ENCODE measurements at regions not wholly inside any gene's neighbourhood (a gene's known extent, or its start where the extent isn't known, plus 50 kb on each side); places are given as distances from the start of the nearest gene placed in this dataset.

DNA sequence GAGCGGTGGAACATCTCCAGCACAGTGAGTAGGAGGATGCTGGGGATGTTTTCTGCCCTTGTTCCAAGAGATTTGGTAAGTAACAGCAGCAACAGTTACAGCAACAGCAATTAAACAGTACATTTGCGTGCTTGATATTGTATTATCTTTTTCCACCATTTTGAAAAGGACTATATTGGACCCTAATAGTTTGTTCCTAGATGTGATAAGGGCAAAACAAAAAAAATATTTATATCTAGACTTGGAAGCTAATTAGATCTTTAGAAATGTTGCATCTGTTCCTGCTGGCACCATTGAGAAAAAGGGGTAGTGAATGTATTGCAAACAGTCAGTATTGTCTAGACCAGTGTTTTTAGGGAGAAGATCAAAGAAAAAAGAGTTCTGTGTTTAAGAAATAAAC lies 759.9 kb downstream of the JRKL start:
- intact Hi-C loops (cut with micrococcal nuclease), result no loop called here
- in situ Hi-C loops (cut with MboI; ENCODE audit: low sequenced_read_pairs), result no loop called here
- no CpG with 5 or more reads among the region's 2 CpGs for WGBS, 2 experiments (ENCODE audit: extremely low coverage in 2 of 2, insufficient read length in 1 of 2)

More for the DNA sequence above, 759.9 kb downstream of the JRKL start:
- Histone ChIP-seq H4K91ac (ENCODE audit: insufficient read depth, low read depth, low read length) (no peak overlapping the region), H3K27ac (ENCODE audit: insufficient read depth, low read length) (no peak overlapping the region), H2AK9ac (replicated peaks; ENCODE audit: low read depth, low read length, poor library complexity) (no peak overlapping the region), H3K4ac (ENCODE audit: low read depth, low read length) (no peak overlapping the region), H4K5ac (ENCODE audit: low read depth, low read length) (no peak overlapping the region), H3K56ac (ENCODE audit: extremely low read depth, insufficient read depth, low read length) (no peak overlapping the region), H3K23ac (ENCODE audit: low read depth, low read length) (no peak overlapping the region), H2BK15ac (ENCODE audit: low read depth, low read length) (no peak overlapping the region), H4K8ac (ENCODE audit: low read depth in 2 of 2, low read length in 2 of 2) (no peak overlapping the region), H3K4me2 (ENCODE audit: low read depth, low read length) (no peak overlapping the region), H3K18ac (ENCODE audit: low read depth, low read length) (no peak overlapping the region), H3K79me1 (ENCODE audit: low read depth in 1 of 2, low read length in 2 of 2) (no peaks in the 10 kb centered on the region), H2BK5ac (ENCODE audit: low read depth, low read length, poor library complexity, severe bottlenecking) (no peak overlapping the region), H3K9me3 (ENCODE audit: control insufficient read depth, insufficient read depth, low read length) (no peaks in the 10 kb centered on the region), H2AFZ (replicated peaks; ENCODE audit: low read length, poor library complexity) (no peak overlapping the region), H3K14ac (replicated peaks; ENCODE audit: low read depth, low read length) (no peak overlapping the region), H3K9ac (ENCODE audit: low read depth, low read length) (no peak overlapping the region), H2BK20ac (ENCODE audit: low read depth, low read length) (no peak overlapping the region), H2BK120ac (ENCODE audit: low read depth, low read length) (no peak overlapping the region), H2AK5ac (ENCODE audit: low read depth, low read length) (no peak overlapping the region), H3K36me3 (ENCODE audit: control insufficient read depth, insufficient read depth, low read length) (no peaks in the 10 kb centered on the region), H3K4me1 (ENCODE audit: control insufficient read depth, insufficient read depth, low read length) (no peaks in the 10 kb centered on the region), H3K9me1 (ENCODE audit: insufficient read depth, low read length) (no peaks in the 10 kb centered on the region), H4K20me1 (ENCODE audit: insufficient read depth, low read length) (no peaks in the 10 kb centered on the region), H3K27me3 (ENCODE audit: control insufficient read depth, insufficient read depth, low read length) (no peaks in the 10 kb centered on the region), H3K4me3 (ENCODE audit: insufficient read depth, low read depth, low read length) (no peak overlapping the region)
- dilution Hi-C loops (cut with HindIII; ENCODE audit: low sequenced_read_pairs, unreplicated experiment), result no loop called here
- TF ChIP-seq CHD1 (IDR thresholded peaks at IDR 0.05; ENCODE audit: low read depth, low read length) (no peak), CTCF (conservative IDR thresholded peaks at IDR 0.05; ENCODE audit: low read depth, low read length) (no peak), NFE2L2 (IDR thresholded peaks at IDR 0.05; ENCODE audit: low read depth, low read length) (no peak), MXI1 (IDR thresholded peaks at IDR 0.05; ENCODE audit: borderline replicate concordance, low read depth, low read length) (no peak), RCOR1 (IDR thresholded peaks at IDR 0.05; ENCODE audit: insufficient replicate concordance, low read length) (no peak)
- BruUV-seq (replicated peaks), result no TSS peak
- no peak for ATAC-seq (ENCODE audit: low read depth)
- no peak for DNase-seq
- ChIA-PET POLR2A (ENCODE audit: unreplicated experiment) (no interaction called here), CTCF (no interaction called here)

Measured in IMR-90 (cell line).